IPS-18a (cell line): ENCODE measurements at regions not wholly inside any gene's neighbourhood (a gene's known extent, or its start where the extent isn't known, plus 50 kb on each side); places are given as distances from the start of the nearest gene placed in this dataset.
"Not testable (repeated sequence)": the region's sequence is repeated elsewhere in the genome, so short reads cannot be mapped to it uniquely, and the experiment has no call there.

Experiments
- H3K27ac ChIP-seq: one replicate; pipeline ENCODE4 v1.5.1; 2013; ENCODE audit warnings: low read length
- H3K27me3 ChIP-seq: one replicate; pipeline ENCODE4 v1.6.1; 2013; ENCODE audit warnings: mild to moderate bottlenecking, low read length; ENCODE audit not compliant: control insufficient read depth, insufficient read depth
- H3K36me3 ChIP-seq: one replicate; pipeline ENCODE4 v1.6.1; 2013; ENCODE audit warnings: low read depth, low read length; ENCODE audit not compliant: control insufficient read depth
- H3K4me1 ChIP-seq: one replicate; pipeline ENCODE4 v1.6.1; 2013; ENCODE audit warnings: low read depth, low read length; ENCODE audit not compliant: control insufficient read depth
- H3K4me3 ChIP-seq: one replicate; pipeline ENCODE4 v1.5.1; 2013; ENCODE audit warnings: low read length
- H3K9ac ChIP-seq: one replicate; pipeline ENCODE4 v1.6.1; 2013; ENCODE audit warnings: mild to moderate bottlenecking, low read length, moderate library complexity
- H3K9me3 ChIP-seq: one replicate; pipeline ENCODE4 v1.6.1; 2013; ENCODE audit warnings: low read depth, low read length; ENCODE audit not compliant: control insufficient read depth

GRCh38 chr17:63082273-63082861, 116.3 kb downstream of the TANC2 start:
- H3K36me3 ChIP-seq = no peaks in the 10 kb centered on the region
- H3K27me3 ChIP-seq = no peaks in the 10 kb centered on the region
- H3K4me1 ChIP-seq = no peaks in the 10 kb centered on the region
- H3K9me3 ChIP-seq = no peaks in the 10 kb centered on the region
- no peak overlapping the region for H3K27ac ChIP-seq
- H3K9ac ChIP-seq = no peak overlapping the region
- H3K4me3 ChIP-seq = no peak overlapping the region

GRCh38 chr17:63082952-63083351, 116.9 kb downstream of the TANC2 start:
- H3K4me1 ChIP-seq = no peaks in the 10 kb centered on the region
- no peak overlapping the region for H3K4me3 ChIP-seq
- no peaks in the 10 kb centered on the region for H3K9me3 ChIP-seq
- H3K27me3 ChIP-seq = no peaks in the 10 kb centered on the region
- no peak overlapping the region for H3K9ac ChIP-seq
- no peaks in the 10 kb centered on the region for H3K36me3 ChIP-seq
- H3K27ac ChIP-seq = no peak overlapping the region

- Histone ChIP-seq H3K27ac (no peak overlapping the region), H3K9me3 (no peaks in the 10 kb centered on the region), H3K4me1 (no peaks in the 10 kb centered on the region), H3K27me3 (no peaks in the 10 kb centered on the region), H3K4me3 (no peak overlapping the region), H3K9ac (no peak overlapping the region), H3K36me3 (no peaks in the 10 kb centered on the region)
Measured at GRCh38 chr17:63086483-63087185, 120.6 kb downstream of the TANC2 start.

- H3K27me3 ChIP-seq, H3K9me3 ChIP-seq, H3K4me3 ChIP-seq, H3K4me1 ChIP-seq, H3K27ac ChIP-seq, H3K9ac ChIP-seq, H3K36me3 ChIP-seq: not testable (repeated sequence)
Measured at GRCh38 chr17:63090358-63091114, 124.5 kb downstream of the TANC2 start.

GRCh38 chr17:63091909-63092308, 125.9 kb downstream of the TANC2 start:
- H3K27ac ChIP-seq, H3K4me3 ChIP-seq, H3K27me3 ChIP-seq, H3K36me3 ChIP-seq, H3K9ac ChIP-seq, H3K9me3 ChIP-seq, H3K4me1 ChIP-seq: not testable (repeated sequence)

GRCh38 chr17:63094631-63095030, 128.6 kb downstream of the TANC2 start:
- H3K9me3 ChIP-seq = no peaks in the 10 kb centered on the region
- no peaks in the 10 kb centered on the region for H3K27me3 ChIP-seq
- H3K4me1 ChIP-seq = no peaks in the 10 kb centered on the region
- H3K4me3 ChIP-seq = no peak overlapping the region
- no peaks in the 10 kb centered on the region for H3K36me3 ChIP-seq
- H3K9ac ChIP-seq = no peak overlapping the region
- no peak overlapping the region for H3K27ac ChIP-seq

GRCh38 chr17:63095459-63095858, 129.4 kb downstream of the TANC2 start:
- Histone ChIP-seq H3K36me3 (no peaks in the 10 kb centered on the region), H3K4me3 (no peak overlapping the region), H3K9ac (no peak overlapping the region), H3K27me3 (no peaks in the 10 kb centered on the region), H3K27ac (no peak overlapping the region), H3K4me1 (no peaks in the 10 kb centered on the region), H3K9me3 (no peaks in the 10 kb centered on the region)

- H3K9me3 ChIP-seq = no peaks in the 10 kb centered on the region
- no peak overlapping the region for H3K4me3 ChIP-seq
- H3K9ac ChIP-seq = no peak overlapping the region
- H3K4me1 ChIP-seq = no peaks in the 10 kb centered on the region
- H3K27me3 ChIP-seq = no peaks in the 10 kb centered on the region
- H3K27ac ChIP-seq = no peak overlapping the region
- no peaks in the 10 kb centered on the region for H3K36me3 ChIP-seq
Measured at GRCh38 chr17:63095879-63096278, 129.8 kb downstream of the TANC2 start.

- no peaks in the 10 kb centered on the region for H3K4me1 ChIP-seq
- no peak overlapping the region for H3K4me3 ChIP-seq
- no peak overlapping the region for H3K9ac ChIP-seq
- no peaks in the 10 kb centered on the region for H3K27me3 ChIP-seq
- no peaks in the 10 kb centered on the region for H3K9me3 ChIP-seq
- H3K27ac ChIP-seq = no peak overlapping the region
- H3K36me3 ChIP-seq = no peaks in the 10 kb centered on the region
Measured at GRCh38 chr17:63096426-63096825, 130.4 kb downstream of the TANC2 start.

- Histone ChIP-seq H3K4me1 (no peaks in the 10 kb centered on the region), H3K9me3 (no peaks in the 10 kb centered on the region), H3K9ac (no peak overlapping the region), H3K27ac (no peak overlapping the region), H3K36me3 (no peaks in the 10 kb centered on the region), H3K27me3 (no peaks in the 10 kb centered on the region), H3K4me3 (no peak overlapping the region)
Measured at GRCh38 chr17:63099425-63099824, 133.4 kb downstream of the TANC2 start.

- Histone ChIP-seq H3K36me3 (no peaks in the 10 kb centered on the region), H3K4me3 (no peak overlapping the region), H3K9ac (no peak overlapping the region), H3K27me3 (no peaks in the 10 kb centered on the region), H3K9me3 (no peaks in the 10 kb centered on the region), H3K27ac (no peak overlapping the region), H3K4me1 (no peaks in the 10 kb centered on the region)
Measured at GRCh38 chr17:63102034-63102433, 136.0 kb downstream of the TANC2 start.

GRCh38 chr17:63106050-63106449, 140.0 kb downstream of the TANC2 start:
- no peaks in the 10 kb centered on the region for H3K9me3 ChIP-seq
- H3K27me3 ChIP-seq = no peaks in the 10 kb centered on the region
- H3K4me3 ChIP-seq = no peak overlapping the region
- no peaks in the 10 kb centered on the region for H3K4me1 ChIP-seq
- H3K36me3 ChIP-seq = no peaks in the 10 kb centered on the region
- no peak overlapping the region for H3K9ac ChIP-seq
- no peak overlapping the region for H3K27ac ChIP-seq
